C1 segment of cervical spinal cord (tissue), 14 donors: ENCODE measurements at regions not wholly inside any gene's neighbourhood (a gene's known extent, or its start where the extent isn't known, plus 50 kb on each side); places are given as distances from the start of the nearest gene placed in this dataset.
"Not testable (repeated sequence)": the region's sequence is repeated elsewhere in the genome, so short reads cannot be mapped to it uniquely, and the experiment has no call there.

Experiments
- DNase-seq, 14 donors: peaks; one replicate each; lab custom pipeline; 2025; lab: John Stamatoyannopoulos, UW

GRCh38 chr12:13443028-13443427, 246.5 kb downstream of the EMP1 start:
- no peak for DNase-seq

- DNase-seq = no peak
Measured at GRCh38 chr12:13442457-13442856, 245.9 kb downstream of the EMP1 start.

GRCh38 chr12:13440844-13441243, 244.3 kb downstream of the EMP1 start:
- DNase-seq = no peak

- DNase-seq = no peak
Measured at GRCh38 chr12:13437541-13437940, 241.0 kb downstream of the EMP1 start.

- DNase-seq = no peak
Measured at GRCh38 chr12:13436696-13437391, 240.3 kb downstream of the EMP1 start.

GRCh38 chr12:13436182-13436581, 239.7 kb downstream of the EMP1 start:
- no peak for DNase-seq

- DNase-seq = no peak
Measured at GRCh38 chr12:13435235-13435933, 238.9 kb downstream of the EMP1 start.

GRCh38 chr12:13433768-13434167, 237.2 kb downstream of the EMP1 start:
- DNase-seq = no peak

GRCh38 chr12:13431041-13431440, 234.5 kb downstream of the EMP1 start:
- DNase-seq = no peak

GRCh38 chr12:13428538-13429265, 232.2 kb downstream of the EMP1 start:
- no peak for DNase-seq

- DNase-seq = no peak
Measured at GRCh38 chr12:13425766-13426165, 229.2 kb downstream of the EMP1 start.

- DNase-seq = no peak
Measured at GRCh38 chr12:13422291-13422690, 225.8 kb downstream of the EMP1 start.

- DNase-seq = no peak
Measured at GRCh38 chr12:13417516-13417915, 221.0 kb downstream of the EMP1 start.

GRCh38 chr12:13411287-13411686, 214.8 kb downstream of the EMP1 start:
- no peak for DNase-seq

GRCh38 chr12:13405961-13406703, 209.6 kb downstream of the EMP1 start:
- no peak for DNase-seq

- DNase-seq = no peak
Measured at GRCh38 chr12:13404631-13405473, 208.3 kb downstream of the EMP1 start.

- no peak for DNase-seq
Measured at GRCh38 chr12:13404111-13404628, 207.6 kb downstream of the EMP1 start.

GRCh38 chr12:13391375-13391774, 194.8 kb downstream of the EMP1 start:
- DNase-seq = not testable (repeated sequence)

- no peak for DNase-seq
Measured at GRCh38 chr12:13390918-13391317, 194.4 kb downstream of the EMP1 start.

- peak in 13 of 14 donors; percentile 20 to 92 (median 74) for DNase-seq
Measured at GRCh38 chr12:13390381-13390861, 193.9 kb downstream of the EMP1 start.

- DNase-seq = no peak
Measured at GRCh38 chr12:13387101-13387500, 190.6 kb downstream of the EMP1 start.
